GM21737 (cell line): ENCODE measurements at regions not wholly inside any gene's neighbourhood (a gene's known extent, or its start where the extent isn't known, plus 50 kb on each side); places are given as distances from the start of the nearest gene placed in this dataset.

Source experiments
- ATAC-seq: cut with Tn5 transposase; IDR thresholded peaks from one replicate; pipeline ENCODE4 v1.9.1; 2021; ENCODE audit warnings: mild to moderate bottlenecking, moderate library complexity; ENCODE audit not compliant: unreplicated experiment

DNA sequence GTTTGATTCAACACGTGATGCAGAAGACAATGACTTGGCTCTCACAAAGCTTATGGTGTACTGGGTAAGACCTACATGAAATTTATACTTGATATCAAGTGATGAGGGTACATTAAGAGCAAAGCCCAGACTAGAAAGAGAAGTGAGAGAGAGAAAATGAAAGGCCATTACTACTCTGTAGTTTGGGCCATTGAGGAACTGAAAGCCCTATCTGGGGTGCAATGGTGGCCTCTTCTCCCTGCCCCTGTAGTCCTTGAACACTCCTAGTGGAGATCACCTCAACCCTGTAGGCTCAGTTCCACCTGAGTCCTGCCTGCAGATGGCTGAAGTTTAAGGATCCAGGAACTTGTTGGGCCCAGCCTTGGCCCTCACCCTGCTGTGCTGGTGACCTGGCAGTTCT is 569.8 kb upstream of the MEX3C start:
- ATAC-seq, result peak; percentile 59

DNA sequence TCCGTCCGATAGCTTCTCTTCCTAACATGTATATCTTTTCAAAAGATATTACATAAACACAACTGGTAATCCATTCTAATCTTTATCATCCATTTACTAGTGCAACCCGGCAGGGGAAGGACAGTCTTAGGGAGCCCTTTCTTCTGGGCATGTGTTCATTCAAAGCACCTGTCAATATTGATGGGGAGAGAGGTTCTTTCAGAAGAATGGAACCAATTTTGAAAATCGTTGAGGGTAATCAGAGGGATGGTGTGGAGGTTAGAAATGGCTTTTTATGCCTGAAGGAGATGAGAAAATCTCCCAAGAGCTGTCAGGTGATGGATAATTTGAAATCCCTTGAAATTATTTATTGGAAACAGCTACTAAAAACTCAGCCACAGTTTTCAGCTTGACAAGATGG is 561.9 kb upstream of the DCC start:
- ATAC-seq, result no peak

DNA sequence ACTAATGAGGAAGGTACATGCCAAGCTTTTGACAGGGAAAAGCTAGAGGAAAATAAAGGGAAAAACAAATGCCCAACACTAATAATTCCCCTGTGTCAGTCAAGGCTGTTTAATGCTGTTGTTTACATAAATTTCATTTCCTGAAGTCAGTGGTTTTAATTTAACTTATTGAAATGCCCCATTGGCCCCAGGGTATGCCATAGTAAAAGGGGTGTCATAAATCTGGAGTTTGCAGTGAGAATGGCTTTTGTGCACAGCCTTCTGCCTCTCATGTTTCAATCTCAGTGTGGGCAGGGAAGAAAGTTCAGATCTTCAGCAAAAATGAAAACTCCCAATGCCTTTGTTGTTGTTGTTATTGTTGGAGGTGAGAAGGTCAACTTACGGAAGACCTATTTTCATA is 550.1 kb upstream of the DCC start:
- ATAC-seq, result no peak

DNA sequence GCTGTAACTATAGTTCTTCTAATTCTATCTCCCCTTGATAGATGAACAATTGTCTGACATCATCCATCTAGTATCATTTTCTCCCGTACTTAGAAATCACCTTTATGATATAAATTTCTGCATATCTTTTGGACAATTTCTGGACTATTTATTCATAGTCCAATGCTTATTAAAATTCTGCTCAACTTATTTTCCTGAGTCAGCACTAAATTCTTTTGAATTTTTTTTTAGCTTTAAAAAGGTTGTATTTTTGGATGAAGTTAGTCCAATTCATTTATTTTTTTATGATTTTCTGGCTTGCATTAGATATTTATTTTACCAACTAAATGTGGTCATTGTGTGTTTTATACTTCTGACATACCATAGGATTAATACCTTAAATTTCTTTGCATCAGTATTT is 538.5 kb upstream of the DCC start:
- ATAC-seq, result no peak

DNA sequence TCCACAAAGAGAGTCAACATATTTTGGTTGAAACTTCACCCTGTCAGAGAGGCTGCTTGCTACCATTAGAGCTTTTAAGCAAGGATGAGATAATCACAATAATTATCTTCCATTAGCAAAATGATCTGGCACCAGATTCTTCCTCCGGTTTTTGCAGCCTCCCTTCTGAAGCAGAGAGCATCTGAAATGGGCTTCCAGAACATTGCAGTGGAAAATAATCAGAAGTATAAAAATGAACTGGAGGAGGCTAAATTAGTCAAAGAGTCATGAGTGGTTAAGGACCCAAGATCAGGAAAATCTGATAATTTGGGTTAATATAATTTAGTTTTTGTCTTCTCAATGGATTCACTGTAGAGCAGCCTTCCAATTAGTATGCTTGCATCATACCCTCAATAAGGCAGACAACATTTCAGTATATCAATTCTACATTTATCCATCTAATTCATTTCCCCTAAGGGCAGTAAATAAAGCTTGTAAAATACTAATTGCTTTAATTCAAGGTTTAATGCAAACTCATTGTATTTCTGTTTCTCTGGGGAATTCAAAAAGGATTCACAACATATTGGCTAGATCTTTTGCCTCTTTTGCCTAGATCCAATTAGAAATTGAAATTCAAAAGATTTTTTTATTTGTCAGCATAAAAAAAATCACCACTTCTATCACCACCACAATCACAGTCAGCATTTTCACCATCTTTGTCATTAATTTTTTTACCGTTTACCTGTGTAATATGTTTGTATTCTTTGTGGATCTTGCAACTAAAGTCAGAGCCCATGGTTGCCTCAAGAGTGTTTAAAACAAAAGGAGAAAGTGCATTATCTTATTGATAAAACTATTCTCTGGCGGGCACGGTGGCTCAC is 537.2 kb upstream of the DCC start:
- ATAC-seq, result no peak

DNA sequence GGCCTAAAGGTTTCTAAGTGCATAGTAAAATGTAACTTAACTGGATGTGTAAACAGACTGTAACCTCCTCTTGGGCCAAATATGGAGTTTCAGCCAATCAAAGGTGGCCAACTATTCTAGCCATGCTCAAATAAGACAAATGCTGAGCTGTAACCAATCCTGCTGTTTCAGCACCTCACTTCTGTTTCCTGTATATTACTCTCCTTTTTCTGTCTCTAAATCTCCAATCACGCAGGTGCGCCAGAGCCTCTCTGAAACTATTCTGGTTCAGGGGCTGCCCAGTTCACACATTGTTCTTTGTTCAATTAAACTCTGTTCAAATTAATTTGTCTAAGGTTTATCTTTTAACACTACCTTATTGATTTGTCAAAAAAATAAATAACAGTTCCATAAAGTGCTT is 532.7 kb upstream of the DCC start:
- no peak for ATAC-seq

DNA sequence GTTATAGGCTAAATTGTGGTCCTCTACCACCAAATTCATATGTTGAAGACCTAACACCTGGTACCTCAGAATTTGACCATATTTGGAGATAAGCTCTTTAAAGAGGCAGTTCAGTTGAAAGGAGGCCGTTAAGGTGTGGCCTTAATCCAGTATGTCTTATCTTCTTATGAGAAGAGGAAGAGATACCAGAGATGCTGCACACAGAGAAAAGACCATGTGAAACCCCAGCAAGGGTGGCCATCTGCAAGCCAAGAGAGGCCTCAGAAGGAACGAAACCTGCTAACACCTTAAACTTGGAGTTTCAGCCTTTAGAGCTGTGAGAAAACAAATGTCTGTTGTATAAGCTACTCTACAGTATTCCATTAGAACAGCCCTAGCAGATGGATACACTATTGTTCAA is 528.1 kb upstream of the DCC start:
- no peak for ATAC-seq

DNA sequence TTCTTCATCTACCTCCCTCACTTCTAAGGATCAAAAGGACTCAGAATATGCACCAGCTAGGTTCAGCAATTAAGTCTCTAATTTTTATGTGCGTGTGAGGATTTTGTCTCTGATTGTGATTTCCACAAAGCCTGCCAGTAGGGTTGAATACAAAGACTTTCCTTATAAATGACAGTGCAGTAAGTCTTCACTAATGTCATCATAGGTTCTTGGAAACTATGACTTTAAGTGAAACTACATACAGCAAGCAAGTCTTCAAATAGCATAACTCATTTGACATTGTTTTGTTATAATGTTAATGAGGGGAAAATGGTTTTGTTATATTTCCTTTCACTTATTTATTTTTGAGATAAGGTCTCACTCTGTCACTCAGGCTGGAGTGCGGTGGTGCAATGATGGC is 526.3 kb upstream of the DCC start:
- ATAC-seq, result no peak

DNA sequence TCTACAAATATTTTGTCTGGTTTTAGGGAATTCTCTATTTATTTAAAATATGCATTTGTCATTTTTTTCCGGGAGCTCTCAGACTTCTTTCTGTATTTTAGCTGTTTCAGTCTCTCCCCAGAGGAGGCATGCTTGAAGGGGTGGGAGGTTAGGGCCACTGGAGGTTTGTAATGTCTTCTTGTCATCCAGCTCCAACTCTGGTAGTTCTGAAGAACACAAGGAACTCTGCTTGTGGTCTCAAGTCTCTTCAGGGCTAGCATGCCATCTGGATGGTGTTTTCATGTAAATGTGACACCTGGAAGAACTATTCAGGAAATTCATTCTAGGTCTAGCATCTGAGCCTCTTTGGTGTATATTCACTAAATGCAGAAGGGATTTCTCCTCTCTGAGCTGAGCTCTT is 518.4 kb upstream of the DCC start:
- ATAC-seq, result no peak

DNA sequence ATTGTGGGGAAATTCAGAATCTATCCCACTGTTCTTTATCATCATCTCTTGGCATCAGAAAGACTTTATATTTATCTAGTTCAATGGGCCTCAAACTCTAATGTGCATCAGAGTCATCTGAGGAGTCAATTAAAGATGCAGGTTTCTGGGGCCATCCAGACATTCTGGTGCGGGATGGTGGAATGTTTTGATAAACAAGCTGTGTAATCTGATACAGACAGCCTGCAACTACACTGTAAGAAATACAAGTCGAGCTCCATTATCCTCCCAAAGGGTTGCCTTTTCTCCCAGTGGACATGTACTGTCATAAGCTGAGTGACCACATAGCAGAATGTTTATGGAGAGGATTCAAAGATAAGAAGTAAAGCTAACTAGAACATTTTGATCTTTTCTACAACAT is 515.3 kb upstream of the DCC start:
- ATAC-seq, result no peak

DNA sequence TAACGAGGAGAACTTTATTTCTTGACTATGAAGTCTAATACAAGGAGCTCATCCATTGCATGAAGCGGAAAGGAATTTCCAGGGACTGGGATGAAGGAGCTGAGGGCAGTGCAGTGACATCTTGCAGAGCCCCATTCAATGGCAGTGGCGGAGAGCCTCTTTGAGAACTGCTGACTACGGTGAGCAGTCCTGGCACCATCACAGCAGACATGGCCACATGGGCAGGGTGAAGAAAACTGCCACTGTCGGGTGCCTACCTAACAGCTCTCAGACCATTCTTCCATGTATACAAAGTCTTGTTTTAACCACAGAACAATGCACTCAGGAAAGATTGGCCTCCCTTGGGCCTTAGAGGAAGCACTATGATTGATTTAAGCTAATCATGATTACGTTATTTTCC is 506.1 kb upstream of the DCC start:
- no peak for ATAC-seq

DNA sequence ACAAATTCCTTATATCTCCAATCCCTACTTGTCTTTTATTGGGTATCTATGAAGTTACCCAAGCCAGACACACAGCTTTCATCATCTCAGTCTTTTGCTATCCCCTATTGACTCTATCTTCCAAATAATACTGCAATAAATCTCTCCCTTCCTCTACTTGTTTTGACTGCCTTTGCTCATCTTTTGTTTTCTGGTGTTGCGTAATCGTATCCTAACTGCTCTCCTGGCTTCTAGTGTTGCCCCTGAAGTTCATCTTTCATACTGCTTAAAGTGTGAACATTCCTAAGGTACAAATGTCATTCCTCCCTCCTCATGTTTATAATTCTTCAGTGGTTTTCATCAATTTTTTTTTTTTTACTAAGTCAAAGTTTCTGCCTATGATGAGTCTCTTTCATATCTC is 491.3 kb upstream of the DCC start:
- no peak for ATAC-seq

DNA sequence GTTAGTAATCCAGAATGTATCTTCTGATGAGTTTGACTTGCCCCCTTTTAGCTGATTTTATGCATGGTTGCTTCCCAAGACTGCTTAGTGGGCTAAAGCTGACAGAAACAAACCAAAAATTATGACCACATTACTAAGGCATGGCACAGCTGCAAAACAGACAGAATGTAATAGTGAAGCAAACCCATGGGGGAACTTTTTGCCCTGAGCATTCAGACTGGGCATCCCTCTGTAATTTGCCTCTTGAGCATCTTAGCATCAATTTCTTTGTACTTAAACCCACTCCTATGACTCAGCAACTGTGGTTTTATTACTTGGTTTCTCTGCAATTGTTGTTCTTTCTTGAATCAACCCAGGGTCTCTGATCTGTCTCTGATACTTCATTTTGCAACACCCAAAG is 487.3 kb upstream of the DCC start:
- ATAC-seq, result no peak

DNA sequence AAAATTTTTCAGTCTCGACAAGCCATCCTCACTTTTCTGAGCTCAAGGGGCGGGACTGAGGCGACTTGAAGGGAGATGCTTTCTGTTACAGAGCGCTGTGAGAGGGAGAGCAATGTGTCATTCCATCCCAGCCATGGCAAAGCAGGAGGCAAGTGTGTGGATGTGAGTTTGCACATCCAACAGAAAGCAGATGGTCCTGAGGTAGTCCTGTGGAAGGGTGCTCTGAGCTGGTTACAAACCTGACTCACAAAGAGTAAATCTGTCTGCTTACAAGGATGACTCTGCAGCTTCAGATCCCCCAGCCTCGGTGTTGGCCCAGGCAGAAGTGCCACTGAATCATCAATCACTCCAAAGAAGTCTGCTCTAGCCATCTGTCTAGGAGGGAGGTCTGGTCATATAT is 482.0 kb upstream of the DCC start:
- ATAC-seq, result no peak

DNA sequence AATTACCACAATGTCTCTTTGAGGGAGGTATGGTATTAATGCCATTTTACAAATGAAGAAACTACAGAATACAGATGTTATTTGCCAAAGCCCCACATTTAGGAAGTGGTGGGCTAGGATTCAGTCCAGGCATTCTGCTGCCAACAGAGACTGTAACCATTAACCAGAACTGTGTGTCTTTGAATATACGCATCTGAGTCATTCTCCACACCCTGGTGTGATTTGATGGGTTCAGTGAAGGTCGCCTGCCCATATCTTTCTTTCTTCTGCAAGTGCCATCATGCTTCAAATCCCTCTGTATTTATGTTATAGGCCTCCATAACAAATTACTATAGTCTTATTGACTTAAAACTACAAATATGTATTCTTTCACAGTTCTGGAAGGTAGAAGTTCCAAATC is 479.0 kb upstream of the DCC start:
- ATAC-seq, result no peak

DNA sequence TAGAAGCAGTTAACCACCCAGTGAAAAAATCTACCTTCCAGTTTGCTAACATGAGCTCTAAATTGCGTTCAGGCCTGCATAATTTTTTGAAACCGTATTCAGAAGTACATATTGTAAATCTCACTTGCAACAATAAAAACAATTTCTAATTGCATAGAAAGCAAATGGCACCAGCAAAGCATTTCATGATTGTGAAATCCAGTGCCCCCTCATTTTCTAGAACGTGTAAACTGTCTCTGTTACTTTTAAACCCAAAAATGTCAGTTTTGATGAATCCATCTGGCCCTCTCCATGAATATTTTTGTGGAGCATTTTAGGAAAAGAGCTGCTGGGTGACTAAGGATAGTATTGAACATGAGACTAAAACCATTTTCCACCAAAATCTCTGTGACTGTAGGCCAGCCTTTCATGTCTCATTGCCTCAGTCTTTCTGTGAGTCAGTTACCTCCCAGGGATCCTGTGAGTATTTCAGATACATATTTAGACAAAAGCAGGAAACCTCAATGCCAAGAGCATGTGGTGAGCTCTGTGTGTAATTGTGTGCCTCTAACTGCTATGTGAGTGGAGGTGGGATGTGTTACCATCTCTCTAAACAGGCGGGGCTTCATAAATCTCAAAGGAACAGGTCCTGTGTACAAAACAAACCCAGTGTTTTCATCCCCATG is 477.8 kb upstream of the DCC start:
- no peak for ATAC-seq

DNA sequence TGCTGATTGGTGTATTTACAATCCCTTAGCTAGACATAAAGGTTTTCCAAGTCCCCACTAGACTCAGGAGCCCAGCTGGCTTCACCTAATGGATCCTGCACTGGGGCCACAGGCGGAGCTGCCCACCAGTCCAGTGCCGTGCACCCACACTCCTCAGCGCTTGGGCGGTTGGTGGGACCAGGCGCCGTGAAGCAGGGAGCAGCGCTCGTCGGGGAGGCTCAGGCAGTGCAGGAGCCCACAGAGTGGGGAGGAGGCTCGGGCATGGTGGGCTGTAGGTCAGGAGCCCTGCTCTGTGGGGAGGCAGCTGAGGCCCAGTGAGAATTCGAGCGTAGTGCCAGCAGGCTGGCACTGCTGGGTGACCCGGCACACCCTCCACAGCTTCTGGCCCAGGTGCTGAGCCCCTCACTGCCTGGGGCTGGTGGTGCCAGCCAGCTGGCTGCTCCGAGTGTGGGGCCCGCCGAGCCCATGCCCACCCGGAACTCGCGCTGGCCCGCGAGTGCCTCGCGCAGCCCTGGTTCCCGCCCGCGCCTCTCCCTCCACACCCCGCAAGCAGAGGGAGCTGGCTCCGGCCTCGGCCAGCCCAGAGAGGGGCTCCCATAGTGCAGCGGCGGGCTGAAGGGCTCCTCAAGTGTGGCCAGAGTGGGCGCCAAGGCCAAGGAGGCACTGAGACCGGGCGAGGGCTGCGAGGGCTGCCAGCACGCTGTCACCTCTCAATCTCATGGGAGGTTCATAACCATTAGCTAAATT is 475.6 kb upstream of the DCC start:
- ATAC-seq, result no peak

DNA sequence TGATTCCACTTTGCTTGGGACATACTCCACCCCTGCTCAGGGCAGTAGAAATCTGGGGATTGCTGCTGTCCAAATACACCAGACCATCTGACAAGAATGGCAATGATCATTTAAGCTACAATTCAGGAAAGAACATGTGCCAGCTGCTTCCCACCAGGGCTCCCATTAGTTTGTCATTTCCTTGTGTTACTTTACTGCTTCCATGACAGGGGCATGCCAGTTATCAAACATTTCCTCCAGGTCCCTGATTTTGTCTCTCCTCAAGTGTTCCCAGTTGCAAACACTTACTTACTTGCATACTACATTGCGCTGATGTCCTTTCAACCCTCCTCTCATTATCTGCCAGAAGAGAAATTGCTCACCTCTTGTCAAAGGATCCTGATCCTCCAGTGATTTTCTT is 474.5 kb upstream of the DCC start:
- no peak for ATAC-seq

DNA sequence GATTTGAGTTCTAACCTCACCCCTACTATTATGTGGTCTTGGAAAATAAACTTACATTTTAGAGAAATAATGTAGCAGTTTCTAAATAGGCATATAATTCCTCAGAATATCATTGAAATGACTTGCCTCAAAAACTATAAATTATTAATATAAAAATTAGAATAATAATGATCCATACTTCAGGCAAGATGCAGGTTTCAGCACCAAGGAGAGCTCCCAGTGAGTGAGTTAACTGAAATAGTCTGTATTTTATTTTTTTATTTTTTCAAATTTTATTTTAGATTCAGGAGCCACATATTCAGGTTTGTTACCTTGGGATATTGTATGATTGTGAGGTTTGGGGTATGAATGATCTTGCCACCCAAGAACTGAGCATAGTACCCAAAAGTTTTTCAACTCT is 472.2 kb upstream of the DCC start:
- ATAC-seq, result no peak

DNA sequence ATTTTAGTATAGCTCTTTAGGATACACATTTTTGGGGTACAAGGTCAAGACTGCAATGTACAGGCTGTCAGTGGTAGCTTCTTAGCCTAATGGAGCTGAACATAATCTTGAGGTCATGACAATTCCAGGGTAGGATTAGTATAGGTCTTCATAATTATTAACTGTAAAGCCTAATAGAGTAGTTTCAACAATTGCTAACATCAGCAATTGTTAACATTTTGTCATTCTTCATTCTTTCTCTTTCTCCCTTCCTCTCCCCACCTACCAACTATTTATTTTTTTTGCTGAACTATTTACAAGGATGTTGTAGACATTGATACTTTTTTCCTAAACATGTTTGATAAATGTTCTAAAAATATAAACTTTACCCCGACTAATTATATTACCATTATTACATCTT is 461.3 kb upstream of the DCC start:
- no peak for ATAC-seq

DNA sequence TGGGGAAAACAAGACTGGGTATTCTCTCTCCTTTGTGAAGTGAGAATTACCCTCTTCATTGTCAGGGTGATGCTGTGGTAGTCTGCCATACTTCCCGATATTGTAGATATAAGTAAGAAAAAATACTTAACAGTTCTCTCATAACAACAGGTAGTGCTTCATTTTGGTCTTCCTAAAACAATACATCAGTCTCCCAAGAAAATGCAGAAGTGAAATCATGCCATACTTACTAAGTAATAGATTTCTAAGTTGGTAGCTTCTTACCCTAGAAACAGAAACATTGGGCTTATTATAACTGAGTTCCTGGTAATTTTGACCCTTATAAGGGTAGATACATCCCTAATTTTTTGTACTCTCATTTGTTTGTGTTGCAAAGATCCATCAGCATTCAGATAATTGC is 460.7 kb upstream of the DCC start:
- ATAC-seq, result no peak

DNA sequence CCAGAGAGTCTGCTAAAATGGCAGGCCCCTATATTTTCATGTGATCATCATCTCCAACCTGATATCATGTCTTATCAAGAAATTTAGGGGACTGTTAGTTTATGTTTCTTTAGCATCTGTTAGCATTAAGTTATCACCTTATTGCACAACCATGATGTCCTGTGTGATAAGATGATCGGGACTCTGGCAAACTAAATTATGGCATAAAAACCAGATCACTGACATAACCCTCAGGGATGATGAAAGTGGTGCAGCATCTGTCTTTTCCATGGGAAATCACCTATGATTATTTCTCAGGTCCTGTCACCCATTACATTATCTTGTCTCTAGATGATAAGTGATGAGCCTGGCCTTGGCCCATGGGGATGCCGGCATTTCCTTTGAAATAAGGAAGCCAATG is 458.6 kb upstream of the DCC start:
- ATAC-seq, result no peak
